A549 (cell line): ENCODE measurements at regions not wholly inside any gene's neighbourhood (a gene's known extent, or its start where the extent isn't known, plus 50 kb on each side); places are given as distances from the start of the nearest gene placed in this dataset.

Experiments used
- CTCF ChIP-seq: fragments of >200 bp; sonication (Bioruptor Twin); formaldehyde crosslinking; IDR thresholded peaks from 3 replicates; pipeline ENCODE4 v1.5.1; 2016
- EP300 ChIP-seq, 2 experiments: fragments of >200 bp; sonication (Bioruptor Twin); formaldehyde crosslinking; IDR thresholded peaks; 2 replicates in 1 of 2; 3 replicates in 1 of 2; pipeline ENCODE4 v1.6.1; 2016 to 2017
- MYC ChIP-seq: IDR thresholded peaks from 2 replicates; pipeline ENCODE4 v1.6.1; 2012; ENCODE audit warnings: mild to moderate bottlenecking, inconsistent platforms, low read length, improper control_type of control experiment, borderline replicate concordance

GRCh38 chr14:71532790-71533189 is 399.4 kb upstream of the RGS6 start:
- TF ChIP-seq CTCF = no peak
- TF ChIP-seq EP300 (IDR thresholded peaks at IDR 0.05) = no peak
- no peak for TF ChIP-seq MYC
